H9 (cell line): ENCODE measurements at regions not wholly inside any gene's neighbourhood (a gene's known extent, or its start where the extent isn't known, plus 50 kb on each side); places are given as distances from the start of the nearest gene placed in this dataset.

Experiments
- DNase-seq: peaks from one replicate; pipeline ENCODE4 v3.0.0-alpha.2; 2017
- H2AFZ ChIP-seq: one replicate; pipeline ENCODE4 v1.6.1; 2013; ENCODE audit warnings: mild to moderate bottlenecking, low read length, control low read depth, moderate library complexity
- H2AK5ac ChIP-seq: 2 replicates; pipeline ENCODE4 v1.6.1; 2013; ENCODE audit warnings: low read length, control low read depth, mixed read lengths; ENCODE audit not compliant: insufficient read length
- H2BK120ac ChIP-seq: one replicate; pipeline ENCODE4 v1.6.1; 2013; ENCODE audit warnings: low read depth, mild to moderate bottlenecking, low read length, control low read depth, inconsistent platforms; ENCODE audit not compliant: poor library complexity, severe bottlenecking
- H2BK12ac ChIP-seq: 2 replicates; pipeline ENCODE4 v1.6.1; 2013; ENCODE audit warnings: low read length, control low read depth, mixed read lengths, low read depth; ENCODE audit not compliant: insufficient read length
- H2BK15ac ChIP-seq: 2 replicates; pipeline ENCODE4 v1.6.1; 2013; ENCODE audit warnings: low read depth, low read length, control low read depth
- H2BK20ac ChIP-seq: one replicate; pipeline ENCODE4 v1.6.1; 2013; ENCODE audit warnings: low read depth, mild to moderate bottlenecking, low read length, control low read depth, inconsistent platforms; ENCODE audit not compliant: poor library complexity, severe bottlenecking
- H2BK5ac ChIP-seq: 2 replicates; pipeline ENCODE4 v1.6.1; 2013; ENCODE audit warnings: low read length, control low read depth, mixed read lengths; ENCODE audit not compliant: insufficient read length
- H3K14ac ChIP-seq: 2 replicates; pipeline ENCODE4 v1.6.1; 2013; ENCODE audit warnings: low read length, control low read depth; ENCODE audit not compliant: insufficient read depth
- H3K18ac ChIP-seq: 2 replicates; pipeline ENCODE4 v1.6.1; 2013; ENCODE audit warnings: low read depth, mild to moderate bottlenecking, mixed read lengths, low read length, control low read depth; ENCODE audit not compliant: insufficient read length
- H3K23ac ChIP-seq: 2 replicates; pipeline ENCODE4 v1.6.1; 2013; ENCODE audit warnings: low read length, control low read depth, mixed read lengths, low read depth; ENCODE audit not compliant: insufficient read length
- H3K23me2 ChIP-seq: 2 replicates; pipeline ENCODE4 v1.6.1; 2013; ENCODE audit warnings: low read depth, mild to moderate bottlenecking, mixed read lengths, low read length, control low read depth; ENCODE audit not compliant: insufficient read length, poor library complexity, severe bottlenecking
- H3K27ac ChIP-seq: 2 replicates; pipeline ENCODE4 v1.5.1; 2013; ENCODE audit warnings: low read length, control low read depth, mixed read lengths, low read depth; ENCODE audit not compliant: insufficient read length
- H3K27me3 ChIP-seq: 2 replicates; pipeline ENCODE4 v1.6.1; 2013; ENCODE audit warnings: low read length, control low read depth, inconsistent platforms; ENCODE audit not compliant: insufficient read depth
- H3K4ac ChIP-seq: 2 replicates; pipeline ENCODE4 v1.6.1; 2013; ENCODE audit warnings: low read depth, mild to moderate bottlenecking, control low read depth, inconsistent platforms, low read length, moderate library complexity
- H3K4me1 ChIP-seq: 2 replicates; pipeline ENCODE4 v1.6.1; 2013; ENCODE audit warnings: low read length, control low read depth, inconsistent platforms; ENCODE audit not compliant: insufficient read depth
- H3K4me2 ChIP-seq: 2 replicates; pipeline ENCODE4 v1.6.1; 2013; ENCODE audit warnings: low read length, control low read depth, mixed read lengths; ENCODE audit not compliant: insufficient read length, insufficient read depth
- H3K56ac ChIP-seq: 2 replicates; pipeline ENCODE4 v1.6.1; 2013; ENCODE audit warnings: low read depth, mild to moderate bottlenecking, mixed read lengths, low read length, control low read depth; ENCODE audit not compliant: insufficient read length
- H3K79me1 ChIP-seq: 2 replicates; pipeline ENCODE4 v1.6.1; 2013; ENCODE audit warnings: low read depth, mild to moderate bottlenecking, moderate library complexity, low read length, control low read depth, inconsistent platforms; ENCODE audit not compliant: insufficient read depth, poor library complexity, severe bottlenecking
- H3K79me2 ChIP-seq: 2 replicates; pipeline ENCODE4 v1.6.1; 2013; ENCODE audit warnings: low read length, control low read depth, inconsistent platforms; ENCODE audit not compliant: insufficient read depth
- H3K9ac ChIP-seq: 2 replicates; pipeline ENCODE4 v1.6.1; 2013; ENCODE audit warnings: low read length, control low read depth, mixed read lengths; ENCODE audit not compliant: insufficient read length; ENCODE audit errors: extremely low read depth
- H3K9me3 ChIP-seq: one replicate; pipeline ENCODE4 v1.6.1; 2013; ENCODE audit warnings: low read depth, low read length, inconsistent platforms; ENCODE audit not compliant: control insufficient read depth
- H3T11ph ChIP-seq: one replicate; pipeline ENCODE4 v1.6.1; 2013; ENCODE audit warnings: mild to moderate bottlenecking, low read length, control low read depth, inconsistent platforms
- H4K20me1 ChIP-seq: one replicate; pipeline ENCODE4 v1.6.1; 2013; ENCODE audit not compliant: control insufficient read depth, insufficient read length, insufficient read depth
- H4K5ac ChIP-seq: 2 replicates; pipeline ENCODE4 v1.6.1; 2013; ENCODE audit warnings: low read depth, mild to moderate bottlenecking, mixed read lengths, low read length, control low read depth; ENCODE audit not compliant: insufficient read length
- H4K8ac ChIP-seq: replicated peaks from 2 replicates; pipeline ENCODE4 v1.6.1; 2013; ENCODE audit warnings: low read length, control low read depth, mixed read lengths, low read depth; ENCODE audit not compliant: insufficient read length
- H4K91ac ChIP-seq: 2 replicates; pipeline ENCODE4 v1.6.1; 2013; ENCODE audit warnings: low read depth, mild to moderate bottlenecking, moderate library complexity, mixed read lengths, low read length, control low read depth; ENCODE audit not compliant: insufficient read length
- H3K27ac Mint-ChIP-seq, 3 experiments: 2 replicates in 2 of 3; 3 replicates in 1 of 3; pipeline ENCODE4 v1.8.0; 2020 to 2021; ENCODE audit warnings: mixed read lengths in 3 of 3, mild to moderate bottlenecking in 1 of 3, moderate library complexity in 1 of 3
- H3K27me3 Mint-ChIP-seq: 2 replicates; pipeline ENCODE4 v1.8.0; 2021; ENCODE audit warnings: low read depth, mild to moderate bottlenecking, moderate library complexity, mixed read lengths
- H3K36me3 Mint-ChIP-seq, 3 experiments: 2 replicates in 2 of 3; 3 replicates in 1 of 3; pipeline ENCODE4 v1.8.0; 2020 to 2021; ENCODE audit warnings: low read depth in 3 of 3, mixed read lengths in 3 of 3; ENCODE audit not compliant: insufficient read depth in 1 of 3
- H3K4me1 Mint-ChIP-seq, 2 experiments: 2 replicates each; pipeline ENCODE4 v1.8.0; 2020; ENCODE audit warnings: mixed read lengths in 2 of 2
- H3K4me3 Mint-ChIP-seq, 2 experiments: 2 replicates in 1 of 2; 3 replicates in 1 of 2; pipeline ENCODE4 v1.8.0; 2020 to 2021; ENCODE audit warnings: mild to moderate bottlenecking in 2 of 2, mixed read lengths in 2 of 2, moderate library complexity in 1 of 2
- H3K9me3 Mint-ChIP-seq, 2 experiments: 2 replicates in 1 of 2; 3 replicates in 1 of 2; pipeline ENCODE4 v1.8.0; 2020; ENCODE audit warnings: mild to moderate bottlenecking in 2 of 2, mixed read lengths in 2 of 2, moderate library complexity in 1 of 2
- WGBS: extraction: QIAGEN DNeasy Blood & Tissue Kit; methylation state at CpG from one replicate; pipeline ENCODE4 v1.1.7; 2013; ENCODE audit warnings: missing lambda C conversion rate, low lambda C conversion rate, mixed read lengths; ENCODE audit not compliant: insufficient read length; ENCODE audit errors: extremely low coverage; 5-methylcytosine and 5-hydroxymethylcytosine counted together
- TF ChIP-seq, protein P1 (sequence below): fragments of 200-600 bp; sonication (generic); conservative IDR thresholded peaks from 3 replicates; pipeline ENCODE4 v1.8.0; 2021; ENCODE audit warnings: antibody characterized with exemption, mild to moderate bottlenecking

GRCh38 chr20:39668038-39668437 is 705.9 kb downstream of the DHX35 start:
- Mint-ChIP-seq H3K27ac (no peak overlapping the region), H3K9me3 (no peaks in the 10 kb centered on the region), H3K4me1 (peaks cover 4 to 5% of the 10 kb centered on the region in 2 experiments; a peak in 3 of 4 replicates), H3K36me3 (no peaks in the 10 kb centered on the region; a peak in 1 of 7 replicates), H3K4me3 (no peak overlapping the region), H3K27me3 (peaks cover 2% of the 10 kb centered on the region; the same call in 1 of the 2 replicates)
- no CpG with 5 or more reads among the region's 3 CpGs for WGBS
- Histone ChIP-seq H3K4me1 (no peaks in the 10 kb centered on the region), H4K20me1 (no peaks in the 10 kb centered on the region), H2BK5ac (no peak overlapping the region), H3K4ac (no peak overlapping the region), H3K27me3 (no peaks in the 10 kb centered on the region), H2AFZ (no peak overlapping the region), H3K23ac (no peak overlapping the region), H2BK12ac (no peak overlapping the region), H2BK120ac (no peak overlapping the region), H3K4me2 (no peak overlapping the region), H3K18ac (no peak overlapping the region), H3K9me3 (no peaks in the 10 kb centered on the region), H4K8ac (no peak overlapping the region), H4K91ac (no peak overlapping the region), H3K79me2 (no peaks in the 10 kb centered on the region), H3K14ac (no peak overlapping the region), H3K9ac (no peak overlapping the region), H3K56ac (no peak overlapping the region), H3K23me2 (no peaks in the 10 kb centered on the region), H3K27ac (no peak overlapping the region), H3K79me1 (no peaks in the 10 kb centered on the region), H4K5ac (no peak overlapping the region), H3T11ph (no peak overlapping the region), H2BK20ac (no peak overlapping the region), H2AK5ac (no peak overlapping the region), H2BK15ac (no peak overlapping the region)
- no peak for DNase-seq
- TF ChIP-seq, protein P1, sequence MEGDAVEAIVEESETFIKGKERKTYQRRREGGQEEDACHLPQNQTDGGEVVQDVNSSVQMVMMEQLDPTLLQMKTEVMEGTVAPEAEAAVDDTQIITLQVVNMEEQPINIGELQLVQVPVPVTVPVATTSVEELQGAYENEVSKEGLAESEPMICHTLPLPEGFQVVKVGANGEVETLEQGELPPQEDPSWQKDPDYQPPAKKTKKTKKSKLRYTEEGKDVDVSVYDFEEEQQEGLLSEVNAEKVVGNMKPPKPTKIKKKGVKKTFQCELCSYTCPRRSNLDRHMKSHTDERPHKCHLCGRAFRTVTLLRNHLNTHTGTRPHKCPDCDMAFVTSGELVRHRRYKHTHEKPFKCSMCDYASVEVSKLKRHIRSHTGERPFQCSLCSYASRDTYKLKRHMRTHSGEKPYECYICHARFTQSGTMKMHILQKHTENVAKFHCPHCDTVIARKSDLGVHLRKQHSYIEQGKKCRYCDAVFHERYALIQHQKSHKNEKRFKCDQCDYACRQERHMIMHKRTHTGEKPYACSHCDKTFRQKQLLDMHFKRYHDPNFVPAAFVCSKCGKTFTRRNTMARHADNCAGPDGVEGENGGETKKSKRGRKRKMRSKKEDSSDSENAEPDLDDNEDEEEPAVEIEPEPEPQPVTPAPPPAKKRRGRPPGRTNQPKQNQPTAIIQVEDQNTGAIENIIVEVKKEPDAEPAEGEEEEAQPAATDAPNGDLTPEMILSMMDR, result no peak
